Heart right ventricle (tissue), 16 donors: ENCODE measurements at regions not wholly inside any gene's neighbourhood (a gene's known extent, or its start where the extent isn't known, plus 50 kb on each side); places are given as distances from the start of the nearest gene placed in this dataset.

Experiments
- ATAC-seq, 8 donors: fragments of 200-7000 bp; cut with Tn5 transposase; one replicate each; pipeline ENCODE4 v1.9.1; 2020; ENCODE audit warnings: mild to moderate bottlenecking in 8 of 8, moderate library complexity in 8 of 8, moderate number of reproducible peaks in 1 of 8
- DNase-seq, 2 donors: peaks; one replicate each; pipeline ENCODE4 v3.0.0-alpha.2; 2020
- H3K27ac ChIP-seq, 10 donors: fragments of 200-600 bp; sonication (generic) in 2 of 10; one replicate each; pipeline versions ENCODE4 v1.5.0 to v1.8.0; 2020 to 2022; ENCODE audit warnings: mild to moderate bottlenecking in 3 of 10
- H3K27me3 ChIP-seq, 7 donors: fragments of 200-600 bp; one replicate each; pipeline ENCODE4 v1.8.0; 2021 to 2022; ENCODE audit warnings: mild to moderate bottlenecking in 2 of 7
- H3K36me3 ChIP-seq, 9 donors: fragments of 200-600 bp; sonication (generic) in 1 of 9; one replicate each; pipeline versions ENCODE4 v1.5.0 to v1.8.0; 2020 to 2022; ENCODE audit warnings: mild to moderate bottlenecking in 2 of 9
- H3K4me1 ChIP-seq, 9 donors: fragments of 200-600 bp; sonication (generic) in 1 of 9; one replicate each; pipeline versions ENCODE4 v1.5.0 to v1.8.0; 2020 to 2022; ENCODE audit warnings: mild to moderate bottlenecking in 4 of 9
- H3K4me3 ChIP-seq, 10 donors: fragments of 200-600 bp; sonication (generic) in 2 of 10; one replicate each; pipeline versions ENCODE4 v1.5.0 to v1.8.0; 2020 to 2022; ENCODE audit warnings: mild to moderate bottlenecking in 7 of 10, moderate library complexity in 2 of 10
- H3K9me3 ChIP-seq, 11 donors: fragments of 200-600 bp in 10 of 11; sonication (generic) in 2 of 11; one replicate each; pipeline versions ENCODE4 v1.5.0 to v1.8.0; 2013 to 2022; ENCODE audit warnings: mild to moderate bottlenecking in 2 of 11, control low read depth in 1 of 11, moderate library complexity in 1 of 11
- whole genome bisulfite sequencing, 2 donors: extraction: QIAGEN DNeasy Blood & Tissue Kit; methylation state at CpG; one replicate each; pipeline ENCODE4 v1.1.7; 2013; ENCODE audit warnings: inconsistent platforms in 1 of 2; 5-methylcytosine and 5-hydroxymethylcytosine counted together
- intact Hi-C, 10 donors: fragments of 100-400 bp; cut with DNase I; formaldehyde crosslinking; loops; one replicate each; pipeline versions ENCODE4 v1.11.1 to v1.14.2; 2022
- TF ChIP-seq, protein P1 (sequence below), 9 donors: fragments of 200-600 bp; sonication (generic) in 2 of 9; IDR thresholded peaks; one replicate each; pipeline versions ENCODE4 v1.5.0 to v1.8.0; 2021 to 2022; ENCODE audit warnings: antibody characterized with exemption in 9 of 9, mild to moderate bottlenecking in 5 of 9, moderate library complexity in 1 of 9
- donor health status: Arrhythmogenic right ventricular cardiomyopathy.
- donor health status: ischemic (EF 13 %, LVEDD 7.1; RV severe dilation, severe dysfunction).
- donor health status: healthy with polysubstance abuse.
- donor health status: DM: no; HTN: yes; CAD: no.
- donor health status: DM: no; HTN: no; CAD: no.
- donor health status: ischemic (EF 25% LVEDD 6.9; RV normal size, moderate dysfunction).
- donor health status: ischemic (EF 25% LVEDD 5.7; RV mildly dilated, moderate dysfunction).
- donor health status: healthy.
- donor health status: DM: yes; HTN: yes; CAD: no.
- donor health status: Ischemic cardiomyopathy.
- donor health status: ischemic (EF 35%, LVEDD 5.7; RV mildly dilated, moderate dysfunction).
- donor health status: nonischemic (EF 11% LVEDD 7.7; RV severe dilation, severe dysfunction).
- donor health status: DM: yes; HTN: yes; CAD: no.
- donor health status: PGD.
- donor health status: ischemic (EF 29% LVEDD 5.4; RV normal size, mild dysfunction).
- donor health status: nonischemic (EF 23%, LVEDD 6.1; RV moderate dilation, normal function).

DNA sequence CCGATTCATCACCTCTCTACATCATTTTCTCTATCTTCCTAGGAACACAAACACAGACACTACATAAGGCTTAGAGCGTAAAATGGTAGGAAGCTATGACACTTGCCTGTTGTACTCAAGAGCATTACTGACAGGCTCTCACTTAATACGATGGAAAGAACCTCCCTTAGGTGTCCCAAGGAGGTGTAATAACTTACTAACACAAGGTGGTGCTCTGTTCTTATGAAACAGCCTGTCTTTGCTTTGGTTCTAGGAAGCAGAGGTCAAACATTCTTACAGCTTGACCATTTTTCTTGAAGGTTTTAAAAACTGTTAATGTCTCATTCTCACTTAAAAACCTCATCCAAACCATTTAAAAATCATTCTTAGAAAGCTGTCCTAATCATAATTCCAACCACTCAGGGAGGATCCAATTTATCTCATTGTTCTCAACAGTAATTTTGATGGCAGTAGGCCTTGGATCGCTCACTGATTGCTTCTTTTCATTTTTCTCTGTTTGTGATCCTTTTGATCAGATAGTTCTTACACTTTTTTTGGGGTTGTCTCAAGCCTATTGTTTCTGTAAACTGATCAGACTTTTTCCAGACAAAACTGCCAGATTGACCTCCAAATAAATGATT lies 317.8 kb upstream of the AGTR1 start:
- H3K36me3 ChIP-seq = no peaks in the 10 kb centered on the region
- no peak overlapping the region for H3K27ac ChIP-seq
- no peaks in the 10 kb centered on the region for H3K4me1 ChIP-seq
- H3K27me3 ChIP-seq = no peaks in the 10 kb centered on the region
- TF ChIP-seq, protein P1, sequence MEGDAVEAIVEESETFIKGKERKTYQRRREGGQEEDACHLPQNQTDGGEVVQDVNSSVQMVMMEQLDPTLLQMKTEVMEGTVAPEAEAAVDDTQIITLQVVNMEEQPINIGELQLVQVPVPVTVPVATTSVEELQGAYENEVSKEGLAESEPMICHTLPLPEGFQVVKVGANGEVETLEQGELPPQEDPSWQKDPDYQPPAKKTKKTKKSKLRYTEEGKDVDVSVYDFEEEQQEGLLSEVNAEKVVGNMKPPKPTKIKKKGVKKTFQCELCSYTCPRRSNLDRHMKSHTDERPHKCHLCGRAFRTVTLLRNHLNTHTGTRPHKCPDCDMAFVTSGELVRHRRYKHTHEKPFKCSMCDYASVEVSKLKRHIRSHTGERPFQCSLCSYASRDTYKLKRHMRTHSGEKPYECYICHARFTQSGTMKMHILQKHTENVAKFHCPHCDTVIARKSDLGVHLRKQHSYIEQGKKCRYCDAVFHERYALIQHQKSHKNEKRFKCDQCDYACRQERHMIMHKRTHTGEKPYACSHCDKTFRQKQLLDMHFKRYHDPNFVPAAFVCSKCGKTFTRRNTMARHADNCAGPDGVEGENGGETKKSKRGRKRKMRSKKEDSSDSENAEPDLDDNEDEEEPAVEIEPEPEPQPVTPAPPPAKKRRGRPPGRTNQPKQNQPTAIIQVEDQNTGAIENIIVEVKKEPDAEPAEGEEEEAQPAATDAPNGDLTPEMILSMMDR (IDR thresholded peaks at IDR 0.05) = peak in 7 of 9 donors; percentile 35 to 57 (median 48)
- no peak for DNase-seq
- H3K4me3 ChIP-seq = no peak overlapping the region
- peaks cover 0 to 2% (median 0%) of the 10 kb centered on the region in 11 donors for H3K9me3 ChIP-seq
- intact Hi-C loops = loop anchor here in 7 of 10 donors (2.0 to 10.0 kb wide), 7 partner anchors 79 to 567 kb away; no protein-coding TSS in a partner anchor
- ATAC-seq = peak in 4 of 8 donors; percentile 42 to 74 (median 56)
- WGBS, 2 donors = 60 to 61% methylated on average over 4 of the region's 4 CpGs

DNA sequence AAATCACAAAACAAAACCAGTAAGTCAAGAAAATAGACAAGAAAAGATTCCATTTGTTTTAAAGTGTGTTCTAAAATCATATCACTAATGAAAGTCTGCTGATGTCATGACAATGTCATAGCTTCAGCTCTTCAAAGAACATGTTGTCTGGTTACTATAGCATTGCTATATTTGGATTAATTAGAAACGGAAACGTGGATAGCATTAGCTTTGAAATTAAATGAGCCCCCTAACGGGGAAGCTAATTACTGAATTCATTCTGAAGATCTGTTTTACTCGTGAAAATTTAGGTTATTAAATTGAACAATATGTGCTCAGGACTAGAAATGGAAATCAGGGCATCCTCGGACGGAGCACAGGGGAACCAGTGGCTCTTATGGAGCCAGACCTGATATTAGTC lies 316.7 kb upstream of the AGTR1 start:
- Histone ChIP-seq H3K27me3 (no peaks in the 10 kb centered on the region), H3K36me3 (no peaks in the 10 kb centered on the region), H3K9me3 (no peaks in the 10 kb centered on the region), H3K4me1 (no peaks in the 10 kb centered on the region), H3K4me3 (no peak overlapping the region), H3K27ac (no peak overlapping the region)
- ATAC-seq = no peak
- WGBS, 2 donors = 76 to 78% methylated on average over 6 of the region's 6 CpGs
- no peak for DNase-seq
- intact Hi-C loops = loop anchor here in 5 of 10 donors (2.0 to 10.0 kb wide), 5 partner anchors 78 to 566 kb away; no protein-coding TSS in a partner anchor
- TF ChIP-seq, protein P1 (IDR thresholded peaks at IDR 0.05) = no peak

DNA sequence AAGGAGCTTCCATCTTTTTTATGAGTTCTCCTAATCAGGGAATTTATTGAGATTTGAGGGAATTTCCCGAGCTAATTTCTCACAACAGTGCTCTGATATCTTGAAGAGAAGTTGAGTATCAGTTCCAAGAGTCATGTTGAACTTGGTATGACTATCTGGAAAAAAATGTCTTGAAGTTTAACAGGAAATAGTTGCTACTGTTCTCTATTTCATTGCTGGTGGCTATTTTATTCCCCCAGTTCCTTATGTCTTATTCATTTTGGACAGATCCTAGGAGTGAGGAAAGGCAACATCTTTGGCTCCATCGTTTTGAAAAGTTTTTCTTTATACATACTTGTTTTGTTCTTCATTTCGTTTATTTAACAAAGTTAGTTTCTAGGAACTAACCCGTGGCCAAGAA lies 307.8 kb upstream of the AGTR1 start:
- TF ChIP-seq, protein P1 (IDR thresholded peaks at IDR 0.05) = no peak
- intact Hi-C loops = loop anchor here in 1 of 10 donors (10.0 kb wide), 1 partner anchor 325 kb away; no protein-coding TSS in a partner anchor
- H3K36me3 ChIP-seq = no peaks in the 10 kb centered on the region
- H3K9me3 ChIP-seq = no peaks in the 10 kb centered on the region
- ATAC-seq (no peak), DNase-seq (no peak)
- H3K4me3 ChIP-seq = no peak overlapping the region
- WGBS, 2 donors = 48 to 58% methylated on average over 4 of the region's 4 CpGs
- H3K27ac ChIP-seq = no peak overlapping the region
- no peaks in the 10 kb centered on the region for H3K27me3 ChIP-seq
- H3K4me1 ChIP-seq = no peaks in the 10 kb centered on the region

DNA sequence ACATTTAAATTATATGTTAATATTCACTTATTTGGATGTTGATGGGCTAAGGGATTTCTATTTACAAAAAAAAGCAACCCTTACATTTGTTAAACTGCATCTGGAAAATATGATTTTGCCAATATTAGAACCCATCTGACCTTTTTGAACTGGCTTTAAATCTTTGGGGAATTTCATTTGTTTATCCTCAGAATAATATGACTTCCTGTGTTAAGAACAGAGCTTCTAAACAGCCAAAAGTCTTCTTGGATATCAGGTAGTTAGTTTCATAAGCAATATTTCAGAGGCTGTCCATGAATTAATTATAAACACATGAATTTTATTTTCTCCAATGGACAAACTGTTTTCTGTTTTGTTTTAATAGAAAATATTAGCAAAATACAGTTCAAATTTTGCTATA lies 301.9 kb upstream of the AGTR1 start:
- H3K27ac ChIP-seq = no peak overlapping the region
- no peak for ATAC-seq

More for the DNA sequence above, 301.9 kb upstream of the AGTR1 start:
- Histone ChIP-seq H3K9me3 (no peaks in the 10 kb centered on the region), H3K27me3 (no peaks in the 10 kb centered on the region), H3K4me1 (no peaks in the 10 kb centered on the region), H3K4me3 (no peak overlapping the region), H3K36me3 (no peaks in the 10 kb centered on the region)
- intact Hi-C loops = no loop called here
- no peak for DNase-seq
- TF ChIP-seq, protein P1 (IDR thresholded peaks at IDR 0.05) = no peak
